HL-60 (cell line): ENCODE measurements at regions not wholly inside any gene's neighbourhood (a gene's known extent, or its start where the extent isn't known, plus 50 kb on each side); places are given as distances from the start of the nearest gene placed in this dataset.

Experiments
- DNase-seq, 2 experiments: peaks; one replicate each; pipeline ENCODE4 v3.0.0-alpha.2; 2010 to 2020; ENCODE audit warnings: low read depth in 1 of 2, low spot score in 1 of 2
- H3K27ac ChIP-seq: fragments of 250-450 bp; sonication (Bioruptor Pico); replicated peaks from 2 replicates; pipeline ENCODE4 v1.5.1; 2020; ENCODE audit warnings: mild to moderate bottlenecking, moderate library complexity
- H3K27me3 ChIP-seq: fragments of 250-450 bp; sonication (Bioruptor Pico); 2 replicates; pipeline ENCODE4 v1.5.1; 2021; ENCODE audit warnings: mild to moderate bottlenecking, moderate library complexity; ENCODE audit not compliant: insufficient read depth, poor library complexity, severe bottlenecking
- H3K4me3 ChIP-seq: replicated peaks from 2 replicates; pipeline ENCODE4 v1.5.1; 2011; ENCODE audit warnings: mild to moderate bottlenecking, control low read depth, low read length; ENCODE audit not compliant: insufficient read depth
- CTCF ChIP-seq: IDR thresholded peaks from one replicate; pipeline ENCODE4 v1.5.1; 2011; ENCODE audit warnings: low read length, control low read depth, inconsistent platforms; ENCODE audit not compliant: insufficient read depth
- GABPA ChIP-seq: IDR thresholded peaks from 2 replicates; pipeline ENCODE4 v1.6.1; 2012; ENCODE audit warnings: low read depth
- POLR2AphosphoS5 ChIP-seq: IDR thresholded peaks from 2 replicates; pipeline ENCODE4 v1.6.1; 2012; ENCODE audit warnings: low read depth
- REST ChIP-seq: IDR thresholded peaks from 2 replicates; pipeline ENCODE4 v1.6.1; 2012; ENCODE audit warnings: low read depth; ENCODE audit not compliant: insufficient replicate concordance
- SPI1 ChIP-seq: IDR thresholded peaks from 2 replicates; pipeline ENCODE4 v1.6.1; 2012; ENCODE audit warnings: low read depth, mild to moderate bottlenecking, borderline replicate concordance

- no peak overlapping the region for H3K4me3 ChIP-seq
- no peak for DNase-seq
- no peak overlapping the region for H3K27ac ChIP-seq
- TF ChIP-seq POLR2AphosphoS5 = no peak
- no peak for TF ChIP-seq CTCF
- TF ChIP-seq REST = no peak
- H3K27me3 ChIP-seq = no peaks in the 10 kb centered on the region
These were observed 133.1 kb downstream of the HFE start for GRCh38 chr6:26220145-26220970.

GRCh38 chr6:26221186-26221585, 134.0 kb downstream of the HFE start:
- Histone ChIP-seq H3K27ac (no peak overlapping the region), H3K27me3 (no peaks in the 10 kb centered on the region), H3K4me3 (no peak overlapping the region)
- TF ChIP-seq GABPA (no peak), CTCF (no peak), SPI1 (no peak), REST (no peak), POLR2AphosphoS5 (no peak)
- DNase-seq = no peak

- no peak for TF ChIP-seq SPI1
- TF ChIP-seq GABPA = no peak
- no peak for TF ChIP-seq CTCF
- no peak for TF ChIP-seq POLR2AphosphoS5
- TF ChIP-seq REST = no peak
- Histone ChIP-seq H3K27me3 (no peaks in the 10 kb centered on the region), H3K4me3 (no peak overlapping the region), H3K27ac (no peak overlapping the region)
- no peak for DNase-seq
These were observed 135.3 kb downstream of the HFE start for GRCh38 chr6:26222571-26222970.
